H1 (cell line): ENCODE measurements at regions not wholly inside any gene's neighbourhood (a gene's known extent, or its start where the extent isn't known, plus 50 kb on each side); places are given as distances from the start of the nearest gene placed in this dataset.
"Not testable (repeated sequence)": the region's sequence is repeated elsewhere in the genome, so short reads cannot be mapped to it uniquely, and the experiment has no call there.

Experiments used
- CBX5 ChIP-seq: fragments of 300-800, 300-1000 bp; sonication (generic); IDR thresholded peaks from 2 replicates; pipeline ENCODE4 v1.7.1; 2016; ENCODE audit warnings: antibody characterized with exemption, low read length, low read depth
- CHD2 ChIP-seq: IDR thresholded peaks from 2 replicates; pipeline ENCODE4 v1.6.1; 2012; ENCODE audit warnings: low read length, improper control_type of control experiment
- CREB1 ChIP-seq: IDR thresholded peaks from 2 replicates; pipeline ENCODE4 v1.6.1; 2012; ENCODE audit warnings: inconsistent platforms
- HDAC6 ChIP-seq: IDR thresholded peaks from one replicate; pipeline ENCODE4 v1.7.1; 2012; ENCODE audit warnings: low read depth, mild to moderate bottlenecking, inconsistent platforms, low read length, moderate library complexity
- POLR2A ChIP-seq, 2 experiments: IDR thresholded peaks; 1 replicate in 1 of 2; 2 replicates in 1 of 2; pipeline ENCODE4 v1.6.1; 2011; ENCODE audit warnings: low read depth in 2 of 2, low read length in 2 of 2, mild to moderate bottlenecking in 2 of 2; ENCODE audit errors: control extremely low read depth in 1 of 2
- POLR2AphosphoS5 ChIP-seq: IDR thresholded peaks from 2 replicates; pipeline ENCODE4 v1.6.1; 2011; ENCODE audit warnings: low read depth, low read length
- SIX5 ChIP-seq: IDR thresholded peaks from 2 replicates; pipeline ENCODE4 v1.6.1; 2011; ENCODE audit warnings: mild to moderate bottlenecking, low read depth, low read length
- TF ChIP-seq, protein P1 (sequence below), 3 experiments: IDR thresholded peaks; 1 replicate in 2 of 3; 2 replicates in 1 of 3; pipeline versions ENCODE4 v1.5.1 to v1.6.1; 2011; ENCODE audit warnings: low read length in 3 of 3, mild to moderate bottlenecking in 3 of 3, inconsistent platforms in 2 of 3, low read depth in 1 of 3, moderate library complexity in 1 of 3; ENCODE audit not compliant: insufficient read depth in 1 of 3; ENCODE audit errors: control extremely low read depth in 1 of 3

DNA sequence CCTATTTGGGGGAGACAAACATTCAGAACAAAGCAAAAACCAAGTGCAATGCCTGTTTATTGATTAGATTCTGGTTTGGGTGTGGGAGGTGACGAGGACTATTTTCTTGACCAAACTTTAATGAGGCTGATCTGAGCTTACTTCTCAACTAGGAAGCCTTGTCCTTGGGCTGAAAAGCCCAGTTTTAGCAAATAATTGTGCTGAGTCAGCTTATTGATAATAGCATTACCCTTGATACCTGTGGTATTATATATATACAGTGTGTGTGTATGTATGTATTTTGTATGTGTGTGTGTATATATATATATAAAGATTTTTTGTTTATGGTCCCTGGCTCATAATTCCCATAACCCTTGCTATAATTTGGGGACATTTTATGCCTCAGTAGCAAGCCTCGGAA, 880.6 kb downstream of the PCDH11X start:
- not testable (repeated sequence) for TF ChIP-seq CREB1; POLR2A (IDR thresholded peaks at IDR 0.05; ENCODE audit: control extremely low read depth in 1 of 2, low read depth in 2 of 2, low read length in 2 of 2); CHD2; SIX5; POLR2AphosphoS5; HDAC6; CBX5
- TF ChIP-seq, protein P1, sequence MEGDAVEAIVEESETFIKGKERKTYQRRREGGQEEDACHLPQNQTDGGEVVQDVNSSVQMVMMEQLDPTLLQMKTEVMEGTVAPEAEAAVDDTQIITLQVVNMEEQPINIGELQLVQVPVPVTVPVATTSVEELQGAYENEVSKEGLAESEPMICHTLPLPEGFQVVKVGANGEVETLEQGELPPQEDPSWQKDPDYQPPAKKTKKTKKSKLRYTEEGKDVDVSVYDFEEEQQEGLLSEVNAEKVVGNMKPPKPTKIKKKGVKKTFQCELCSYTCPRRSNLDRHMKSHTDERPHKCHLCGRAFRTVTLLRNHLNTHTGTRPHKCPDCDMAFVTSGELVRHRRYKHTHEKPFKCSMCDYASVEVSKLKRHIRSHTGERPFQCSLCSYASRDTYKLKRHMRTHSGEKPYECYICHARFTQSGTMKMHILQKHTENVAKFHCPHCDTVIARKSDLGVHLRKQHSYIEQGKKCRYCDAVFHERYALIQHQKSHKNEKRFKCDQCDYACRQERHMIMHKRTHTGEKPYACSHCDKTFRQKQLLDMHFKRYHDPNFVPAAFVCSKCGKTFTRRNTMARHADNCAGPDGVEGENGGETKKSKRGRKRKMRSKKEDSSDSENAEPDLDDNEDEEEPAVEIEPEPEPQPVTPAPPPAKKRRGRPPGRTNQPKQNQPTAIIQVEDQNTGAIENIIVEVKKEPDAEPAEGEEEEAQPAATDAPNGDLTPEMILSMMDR (IDR thresholded peaks at IDR 0.05; ENCODE audit: control extremely low read depth in 1 of 3, insufficient read depth in 1 of 3, low read depth in 1 of 3, low read length in 3 of 3): not testable (repeated sequence)
